ENCODE measurements at regions not wholly inside any gene's neighbourhood (a gene's known extent, or its start where the extent isn't known, plus 50 kb on each side); places are given as distances from the start of the nearest gene placed in this dataset.

DNA sequence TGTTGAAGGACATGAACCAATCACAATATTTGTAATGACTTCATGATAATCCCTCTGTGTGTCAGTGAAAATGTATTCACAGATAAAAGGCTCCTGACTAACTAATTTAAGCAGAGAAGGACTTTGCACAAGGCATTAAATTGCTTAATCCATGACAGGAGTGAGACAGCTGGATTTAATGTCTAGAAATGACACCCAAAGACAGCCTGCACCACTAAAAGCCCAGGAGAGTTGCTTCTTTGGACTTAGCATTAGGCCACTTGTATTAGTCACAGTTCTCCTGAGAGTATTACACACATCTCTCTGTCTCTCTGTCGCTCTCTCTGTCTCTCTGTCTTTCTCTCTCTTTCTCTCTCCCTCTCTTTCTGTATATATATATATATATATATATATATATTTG lies 180.4 kb downstream of the GOLGA8K start:
- no peaks in the 10 kb centered on the region for H3K36me3 ChIP-seq (replicated peaks; ENCODE audit: low read depth, low read length)
- no peak overlapping the region for H3K9ac ChIP-seq (ENCODE audit: low read length)
- TF ChIP-seq, protein P1, sequence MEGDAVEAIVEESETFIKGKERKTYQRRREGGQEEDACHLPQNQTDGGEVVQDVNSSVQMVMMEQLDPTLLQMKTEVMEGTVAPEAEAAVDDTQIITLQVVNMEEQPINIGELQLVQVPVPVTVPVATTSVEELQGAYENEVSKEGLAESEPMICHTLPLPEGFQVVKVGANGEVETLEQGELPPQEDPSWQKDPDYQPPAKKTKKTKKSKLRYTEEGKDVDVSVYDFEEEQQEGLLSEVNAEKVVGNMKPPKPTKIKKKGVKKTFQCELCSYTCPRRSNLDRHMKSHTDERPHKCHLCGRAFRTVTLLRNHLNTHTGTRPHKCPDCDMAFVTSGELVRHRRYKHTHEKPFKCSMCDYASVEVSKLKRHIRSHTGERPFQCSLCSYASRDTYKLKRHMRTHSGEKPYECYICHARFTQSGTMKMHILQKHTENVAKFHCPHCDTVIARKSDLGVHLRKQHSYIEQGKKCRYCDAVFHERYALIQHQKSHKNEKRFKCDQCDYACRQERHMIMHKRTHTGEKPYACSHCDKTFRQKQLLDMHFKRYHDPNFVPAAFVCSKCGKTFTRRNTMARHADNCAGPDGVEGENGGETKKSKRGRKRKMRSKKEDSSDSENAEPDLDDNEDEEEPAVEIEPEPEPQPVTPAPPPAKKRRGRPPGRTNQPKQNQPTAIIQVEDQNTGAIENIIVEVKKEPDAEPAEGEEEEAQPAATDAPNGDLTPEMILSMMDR (IDR thresholded peaks at IDR 0.05; ENCODE audit: low read depth, low read length), result no peak
- no peak for TF ChIP-seq EZH2phosphoT487 (IDR thresholded peaks at IDR 0.05; ENCODE audit: low read depth)
- H3K4me1 ChIP-seq (ENCODE audit: low read length), result peaks cover 8% of the 10 kb centered on the region
- H3K4me2 ChIP-seq (ENCODE audit: low read length), result no peak overlapping the region
- no peaks in the 10 kb centered on the region; the same call in 1 of the 2 replicates for H3K9me3 ChIP-seq (ENCODE audit: insufficient read depth, low read length)
- H3K79me2 ChIP-seq (ENCODE audit: low read length), result no peaks in the 10 kb centered on the region
- H3K27ac ChIP-seq (ENCODE audit: low read length), result no peak overlapping the region
- no peaks in the 10 kb centered on the region for H4K20me1 ChIP-seq (ENCODE audit: insufficient read depth, low read length)
- H3K27me3 ChIP-seq (ENCODE audit: low read depth, low read length), result no peaks in the 10 kb centered on the region
- no peak overlapping the region for H2AFZ ChIP-seq (ENCODE audit: low read depth, low read length)
- no peak overlapping the region for H3K4me3 ChIP-seq (ENCODE audit: low read length)
